C4-2B (cell line): ENCODE measurements at regions not wholly inside any gene's neighbourhood (a gene's known extent, or its start where the extent isn't known, plus 50 kb on each side); places are given as distances from the start of the nearest gene placed in this dataset.

ENCODE experiments used
- H3K27ac ChIP-seq: fragments of 450-650 bp; 2 replicates; pipeline ENCODE4 v1.5.1; 2017
- ZFX ChIP-seq: fragments of 450-650 bp; IDR thresholded peaks from 2 replicates; pipeline ENCODE4 v1.6.1; 2017
- TF ChIP-seq, protein P1 (sequence below): fragments of 450-650 bp; conservative IDR thresholded peaks from 2 replicates; pipeline ENCODE4 v1.5.1; 2017; ENCODE audit warnings: mild to moderate bottlenecking

DNA sequence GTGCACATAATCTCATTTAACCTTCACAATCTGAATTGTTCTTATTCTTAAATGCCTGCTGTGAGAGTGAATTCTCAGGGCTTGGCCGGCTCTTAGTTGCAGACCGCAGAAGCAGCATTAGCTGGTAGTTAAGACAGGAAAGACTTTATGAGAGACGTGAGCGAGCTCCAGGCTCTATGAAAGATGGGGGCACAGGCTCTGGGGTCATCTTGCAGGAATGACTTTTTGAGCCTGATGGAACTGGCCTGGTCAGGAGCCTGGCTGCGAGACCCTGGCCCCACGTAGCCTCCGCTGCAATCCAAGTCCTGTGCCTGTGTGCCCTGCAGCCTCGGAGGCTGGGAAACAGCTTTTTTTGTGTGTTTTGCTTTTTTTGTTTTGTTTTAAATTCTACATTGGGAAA is 958.8 kb upstream of the ZNF722 start:
- no peak for TF ChIP-seq ZFX
- TF ChIP-seq, protein P1, sequence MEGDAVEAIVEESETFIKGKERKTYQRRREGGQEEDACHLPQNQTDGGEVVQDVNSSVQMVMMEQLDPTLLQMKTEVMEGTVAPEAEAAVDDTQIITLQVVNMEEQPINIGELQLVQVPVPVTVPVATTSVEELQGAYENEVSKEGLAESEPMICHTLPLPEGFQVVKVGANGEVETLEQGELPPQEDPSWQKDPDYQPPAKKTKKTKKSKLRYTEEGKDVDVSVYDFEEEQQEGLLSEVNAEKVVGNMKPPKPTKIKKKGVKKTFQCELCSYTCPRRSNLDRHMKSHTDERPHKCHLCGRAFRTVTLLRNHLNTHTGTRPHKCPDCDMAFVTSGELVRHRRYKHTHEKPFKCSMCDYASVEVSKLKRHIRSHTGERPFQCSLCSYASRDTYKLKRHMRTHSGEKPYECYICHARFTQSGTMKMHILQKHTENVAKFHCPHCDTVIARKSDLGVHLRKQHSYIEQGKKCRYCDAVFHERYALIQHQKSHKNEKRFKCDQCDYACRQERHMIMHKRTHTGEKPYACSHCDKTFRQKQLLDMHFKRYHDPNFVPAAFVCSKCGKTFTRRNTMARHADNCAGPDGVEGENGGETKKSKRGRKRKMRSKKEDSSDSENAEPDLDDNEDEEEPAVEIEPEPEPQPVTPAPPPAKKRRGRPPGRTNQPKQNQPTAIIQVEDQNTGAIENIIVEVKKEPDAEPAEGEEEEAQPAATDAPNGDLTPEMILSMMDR, result no peak
- H3K27ac ChIP-seq, result no peak overlapping the region

DNA sequence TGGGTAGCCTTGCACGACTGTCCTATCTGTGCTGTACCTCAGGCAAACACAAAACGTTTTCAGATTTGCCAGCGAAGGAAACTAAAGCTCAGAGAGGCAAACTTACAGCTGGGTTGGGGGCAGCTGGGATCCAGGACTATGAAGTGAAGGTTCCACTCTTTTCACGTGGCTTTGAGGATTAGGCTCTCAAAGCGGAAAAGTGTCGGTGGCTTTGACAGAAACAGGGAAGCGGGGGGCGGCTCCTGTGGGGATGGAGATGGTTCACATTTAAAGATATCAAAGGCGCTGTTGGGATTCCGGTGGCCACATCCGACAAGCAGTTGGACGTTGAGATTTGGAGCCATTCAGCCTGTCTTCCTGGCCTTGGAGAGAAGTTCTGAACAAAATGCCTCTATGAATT is 958.3 kb upstream of the ZNF722 start:
- TF ChIP-seq, protein P1, result no peak
- no peak for TF ChIP-seq ZFX
- H3K27ac ChIP-seq, result no peak overlapping the region

DNA sequence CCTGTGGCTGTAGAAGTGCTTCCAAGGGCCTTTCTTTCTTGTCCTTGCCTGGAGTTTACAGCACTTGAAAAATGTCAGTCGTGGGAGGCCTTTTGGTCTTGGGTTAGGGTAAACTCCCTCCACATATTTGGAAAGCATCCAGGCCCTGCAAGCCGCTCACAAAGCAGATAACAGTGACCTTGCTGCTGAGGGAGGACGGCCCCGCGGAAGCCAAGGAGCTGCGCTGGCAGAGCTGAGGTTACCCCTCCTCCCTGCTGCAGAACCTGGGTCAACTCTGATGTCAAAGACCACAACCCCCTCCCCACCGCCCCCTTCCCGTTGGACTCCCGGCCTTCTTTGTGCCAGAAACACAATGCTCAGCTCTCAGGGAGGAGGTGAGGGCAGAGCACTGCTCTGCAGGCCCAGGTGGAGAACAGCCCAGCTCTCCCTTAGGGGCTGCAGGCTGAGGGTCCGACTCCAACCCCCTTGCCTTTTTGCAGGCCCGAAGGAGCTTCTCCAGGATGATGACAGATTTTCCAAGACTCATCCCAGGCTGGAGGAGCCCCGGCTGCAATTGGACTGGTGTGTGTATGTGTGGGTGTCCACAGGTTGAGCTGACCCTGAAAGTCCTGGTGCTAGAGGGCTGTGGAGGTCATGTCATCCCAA is 957.6 kb upstream of the ZNF722 start:
- TF ChIP-seq ZFX, result no peak
- TF ChIP-seq, protein P1, result no peak
- no peak overlapping the region for H3K27ac ChIP-seq

DNA sequence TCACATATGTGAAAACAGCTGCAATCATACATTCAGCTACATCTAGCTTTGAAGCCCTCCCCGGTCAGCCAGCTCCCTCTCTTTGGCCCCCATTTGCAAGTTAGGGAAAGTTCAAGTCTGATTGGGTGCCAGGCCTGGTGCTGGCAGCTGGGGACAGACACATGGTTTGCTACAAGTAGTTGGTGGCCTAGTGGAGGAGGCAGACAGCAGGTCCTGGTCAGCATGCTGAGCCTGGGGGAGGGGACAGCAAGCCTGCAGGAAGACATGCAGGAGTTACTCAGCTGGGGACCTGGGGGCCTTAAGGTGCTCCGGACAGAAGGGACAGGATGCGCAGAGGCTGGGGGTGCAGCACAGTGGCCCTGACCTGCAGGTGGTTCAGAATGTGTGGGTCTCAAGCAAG is 956.9 kb upstream of the ZNF722 start:
- H3K27ac ChIP-seq, result no peak overlapping the region
- no peak for TF ChIP-seq ZFX
- TF ChIP-seq, protein P1, result no peak

DNA sequence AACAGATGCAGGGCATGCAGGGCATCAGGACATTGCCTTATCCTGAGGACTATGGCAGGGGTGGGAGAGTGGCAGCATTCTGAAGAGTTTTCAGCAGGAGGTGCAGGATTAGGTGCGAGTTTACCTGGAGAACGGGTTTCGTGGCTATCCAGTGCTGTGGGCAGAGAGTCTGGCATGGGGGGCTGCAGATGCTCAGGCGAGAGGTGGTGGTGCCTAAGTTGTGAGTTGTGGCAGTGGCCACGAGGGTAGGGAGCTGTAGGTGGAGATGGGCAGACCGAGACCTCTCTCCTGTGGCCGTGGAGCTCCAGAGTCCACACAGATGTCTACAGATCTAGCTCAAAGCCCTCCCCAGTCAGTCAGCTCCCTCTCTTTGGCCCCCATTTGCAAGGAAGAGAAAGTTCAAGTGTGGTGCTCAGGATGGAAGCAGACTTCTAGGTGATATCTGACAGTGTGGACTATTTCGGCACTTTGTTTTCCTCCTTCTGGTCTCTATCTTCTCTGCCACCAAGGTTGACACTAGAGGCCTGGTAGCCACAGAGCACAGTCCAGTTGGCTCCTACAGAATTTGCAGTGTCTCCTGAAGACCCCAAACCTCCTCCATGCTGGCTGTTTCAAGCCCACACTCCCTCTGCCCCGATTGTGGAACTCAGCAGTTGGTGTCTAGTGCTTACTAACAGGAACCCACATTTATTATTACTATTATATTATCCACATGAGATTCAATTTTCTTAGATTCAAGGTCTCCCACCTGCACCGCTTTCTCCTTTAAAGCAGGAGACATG is 955.7 kb upstream of the ZNF722 start:
- H3K27ac ChIP-seq, result no peak overlapping the region
- TF ChIP-seq, protein P1, result no peak
- TF ChIP-seq ZFX, result no peak

DNA sequence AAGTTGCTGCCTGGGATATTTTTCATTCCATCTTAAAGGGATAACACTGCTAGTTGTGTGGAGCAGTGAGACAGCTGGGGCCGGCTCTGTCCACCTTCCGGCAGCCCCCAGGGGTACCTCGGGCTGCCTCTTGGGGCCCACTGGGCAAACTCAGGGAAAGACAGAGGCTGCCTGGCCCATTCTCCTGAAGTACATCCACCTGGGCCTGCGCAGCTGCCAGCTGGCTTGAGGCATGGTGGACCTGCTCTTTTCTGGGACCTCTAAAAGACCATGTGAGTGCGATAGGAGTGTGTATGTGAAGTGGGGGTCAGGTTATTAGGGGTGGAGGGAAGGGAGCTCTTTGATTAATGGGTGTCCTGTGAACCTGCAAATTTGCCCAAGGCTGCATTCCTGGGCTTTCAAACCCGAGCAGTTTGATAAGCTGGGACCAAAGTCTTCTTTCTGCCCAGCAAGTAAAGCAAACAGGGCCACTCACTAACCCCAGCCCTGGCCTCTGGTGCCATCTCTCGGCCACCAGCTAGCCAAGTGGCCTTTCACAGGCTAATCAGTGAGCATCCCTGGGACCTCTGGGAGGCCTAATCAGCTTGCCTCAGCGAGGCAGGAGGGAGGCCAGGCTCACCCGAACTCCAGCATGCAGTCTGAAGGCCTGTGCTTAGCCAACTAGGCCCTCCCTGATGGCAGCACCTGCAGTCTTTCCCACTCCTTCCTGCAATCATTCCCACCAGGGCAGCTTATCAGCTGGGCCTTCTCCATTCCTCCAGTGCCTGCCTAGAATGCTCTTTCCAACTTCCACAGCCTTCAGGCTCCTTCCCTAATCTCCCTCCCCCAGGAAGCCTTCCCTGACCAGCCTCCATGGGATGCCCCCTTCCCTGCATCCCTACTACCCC is 954.7 kb upstream of the ZNF722 start:
- no peak for TF ChIP-seq ZFX
- TF ChIP-seq, protein P1, result no peak
- no peak overlapping the region for H3K27ac ChIP-seq
